ENCODE measurements at regions not wholly inside any gene's neighbourhood (a gene's known extent, or its start where the extent isn't known, plus 50 kb on each side); places are given as distances from the start of the nearest gene placed in this dataset.

DNA sequence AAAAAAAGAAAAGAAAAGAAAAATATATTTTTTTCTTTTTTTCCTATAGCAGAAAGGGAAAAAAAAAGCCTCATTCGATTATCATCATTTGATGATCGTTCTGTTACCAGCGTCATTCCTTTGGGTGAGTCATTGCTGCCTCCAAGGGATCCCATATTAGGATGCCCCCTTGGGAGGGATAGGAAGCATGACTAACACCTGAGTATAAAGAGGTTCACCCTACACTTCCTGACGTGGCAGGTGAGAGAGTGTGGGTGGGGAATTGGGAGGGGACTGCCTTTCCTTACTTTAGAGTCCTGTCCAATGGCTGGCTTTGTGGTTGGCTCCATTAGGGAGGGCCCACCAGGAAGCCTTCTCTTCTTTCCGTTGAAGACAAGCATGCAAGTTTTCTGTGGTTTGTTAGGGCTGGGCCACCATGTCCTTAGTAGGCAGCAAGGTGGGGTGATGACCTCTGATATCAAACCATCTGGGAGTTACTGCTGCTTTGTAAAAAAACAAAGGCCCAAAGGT lies 56.1 kb upstream of the FUT8 start:
- TF ChIP-seq CTCF (IDR thresholded peaks at IDR 0.05): no peak
- Histone ChIP-seq H3K4me3 (no peak overlapping the region), H3K4me1 (no peaks in the 10 kb centered on the region), H3K27me3 (no peaks in the 10 kb centered on the region), H3K27ac (no peak overlapping the region), H3K9me3 (no peaks in the 10 kb centered on the region), H3K36me3 (no peaks in the 10 kb centered on the region)
- no peak for DNase-seq (ENCODE audit: low spot score)

- Histone ChIP-seq H3K27ac (no peak overlapping the region), H3K27me3 (no peaks in the 10 kb centered on the region), H3K4me3 (no peak overlapping the region), H3K9me3 (no peaks in the 10 kb centered on the region), H3K4me1 (no peaks in the 10 kb centered on the region), H3K36me3 (no peaks in the 10 kb centered on the region)
- no peak for TF ChIP-seq CTCF (IDR thresholded peaks at IDR 0.05)
- no peak for DNase-seq (ENCODE audit: low spot score)
Observed at GRCh38 chr14:65357113-65357512, 55.4 kb upstream of the FUT8 start.

- Histone ChIP-seq H3K9me3 (no peaks in the 10 kb centered on the region), H3K4me1 (no peaks in the 10 kb centered on the region), H3K27me3 (no peaks in the 10 kb centered on the region), H3K4me3 (no peak overlapping the region), H3K36me3 (no peaks in the 10 kb centered on the region), H3K27ac (no peak overlapping the region)
- TF ChIP-seq CTCF (IDR thresholded peaks at IDR 0.05): no peak
- DNase-seq (ENCODE audit: low spot score): no peak
Observed at GRCh38 chr14:65357689-65358088, 54.8 kb upstream of the FUT8 start.

DNA sequence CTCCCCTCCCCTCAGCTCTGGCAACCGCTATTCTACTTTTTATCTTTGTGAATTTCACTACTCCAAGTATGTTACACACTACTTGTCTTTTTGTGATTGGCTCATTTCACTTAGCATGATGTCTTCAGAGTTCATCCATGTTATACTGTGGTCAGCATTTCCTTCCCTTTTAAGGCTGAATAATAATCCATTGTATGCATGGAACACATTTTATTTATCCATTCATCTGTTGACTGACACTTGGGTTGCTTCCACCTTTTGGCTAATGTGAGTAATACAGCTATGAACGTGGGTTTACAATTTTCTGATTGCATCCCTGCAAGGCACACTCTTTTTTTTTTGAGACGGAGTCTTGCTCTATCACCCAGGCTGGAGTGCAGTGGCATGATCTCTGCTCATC lies 53.0 kb upstream of the FUT8 start:
- DNase-seq (ENCODE audit: low spot score): no peak
- Histone ChIP-seq H3K4me1 (no peaks in the 10 kb centered on the region), H3K4me3 (no peak overlapping the region), H3K36me3 (no peaks in the 10 kb centered on the region), H3K27me3 (no peaks in the 10 kb centered on the region), H3K27ac (no peak overlapping the region), H3K9me3 (no peaks in the 10 kb centered on the region)
- TF ChIP-seq CTCF (IDR thresholded peaks at IDR 0.05): no peak

GRCh38 chr14:65360144-65360784 lies 52.3 kb upstream of the FUT8 start:
- no peak for TF ChIP-seq CTCF (IDR thresholded peaks at IDR 0.05)
- no peak overlapping the region for H3K4me3 ChIP-seq
- no peaks in the 10 kb centered on the region for H3K27me3 ChIP-seq
- H3K4me1 ChIP-seq: no peaks in the 10 kb centered on the region
- no peak for DNase-seq (ENCODE audit: low spot score)
- no peaks in the 10 kb centered on the region for H3K9me3 ChIP-seq
- H3K27ac ChIP-seq: no peak overlapping the region
- no peaks in the 10 kb centered on the region for H3K36me3 ChIP-seq

GRCh38 chr14:65361920-65362319 lies 50.6 kb upstream of the FUT8 start:
- Histone ChIP-seq H3K4me1 (no peaks in the 10 kb centered on the region), H3K27me3 (no peaks in the 10 kb centered on the region), H3K36me3 (no peaks in the 10 kb centered on the region), H3K9me3 (no peaks in the 10 kb centered on the region), H3K27ac (no peak overlapping the region), H3K4me3 (no peak overlapping the region)
- TF ChIP-seq CTCF (IDR thresholded peaks at IDR 0.05): no peak
- DNase-seq (ENCODE audit: low spot score): peak; percentile 63
